GM12878 (cell line): ENCODE measurements at regions not wholly inside any gene's neighbourhood (a gene's known extent, or its start where the extent isn't known, plus 50 kb on each side); places are given as distances from the start of the nearest gene placed in this dataset.

Experiments used
- ATAC-seq: fragments of 200-7000 bp; cut with Tn5 transposase; 3 replicates; pipeline ENCODE4 v1.9.1; 2020; ENCODE audit warnings: mild to moderate bottlenecking, moderate library complexity
- BruUV-seq: library from RNA; stranded (reverse); fragments of 400-500 nt; replicated peaks from 2 replicates; lab custom pipeline; 2021; lab: Mats Ljungman, UMichigan
- CTCF ChIA-PET: fragments of 300-600 bp; sonication (Branson Sonifier 250); formaldehyde crosslinking; extraction: SDS; loops from one replicate; lab custom pipeline; 2021; ENCODE audit warnings: inconsistent platforms; lab: Yijun Ruan, JAX
- POLR2A ChIA-PET: fragments of 350-600 bp; formaldehyde crosslinking; extraction: SDS; loops from one replicate; lab custom pipeline; 2021; ENCODE audit warnings: inconsistent platforms; lab: Charles Lee
- RAD21 ChIA-PET: fragments of 300-600 bp; sonication (Branson Sonifier 250); formaldehyde crosslinking; loops from one replicate; lab custom pipeline; 2023; ENCODE audit warnings: antibody characterized with exemption; ENCODE audit not compliant: unreplicated experiment; lab: Charles Lee
- SMC1A ChIA-PET: fragments of 300-600 bp; sonication (Branson Sonifier 250); formaldehyde crosslinking; loops from one replicate; lab custom pipeline; 2023; ENCODE audit not compliant: unreplicated experiment, uncharacterized antibody; lab: Charles Lee
- DNase-seq: peaks from one replicate; pipeline ENCODE4 v3.0.0-alpha.2; 2011; ENCODE audit warnings: low read depth, low spot score
- FAIRE-seq: peaks from 3 replicates; lab custom pipeline; 2011; peaks lifted over from hg19 to GRCh38; lab: Jason Lieb, UNC
- H2AFZ ChIP-seq: 2 replicates; pipeline ENCODE4 v1.6.0; 2011; ENCODE audit warnings: low read depth, low read length, control low read depth; ENCODE audit not compliant: control insufficient read depth
- H3K27ac ChIP-seq: 2 replicates; pipeline ENCODE4 v1.5.1; 2011; ENCODE audit warnings: control low read depth; ENCODE audit not compliant: control insufficient read depth, insufficient read depth
- H3K27me3 ChIP-seq, 2 experiments: replicated peaks in 1 of 2; 2 replicates each; pipeline versions ENCODE4 v1.6.0 to v1.6.1; 2011; ENCODE audit warnings: low read length in 1 of 2; ENCODE audit not compliant: control insufficient read depth in 2 of 2, insufficient read depth in 2 of 2
- H3K36me3 ChIP-seq, 2 experiments: 2 replicates each; pipeline ENCODE4 v1.5.1; 2011; ENCODE audit warnings: low read length in 1 of 2; ENCODE audit not compliant: control insufficient read depth in 2 of 2, insufficient read depth in 2 of 2
- H3K4me1 ChIP-seq: 2 replicates; pipeline ENCODE4 v1.6.1; 2011; ENCODE audit warnings: mild to moderate bottlenecking, low read length, moderate library complexity, mixed read lengths; ENCODE audit not compliant: control insufficient read depth, insufficient read depth
- H3K4me2 ChIP-seq: 2 replicates; pipeline ENCODE4 v1.6.0; 2011; ENCODE audit warnings: control low read depth; ENCODE audit not compliant: control insufficient read depth, insufficient read depth
- H3K4me3 ChIP-seq: fragments of 200-600 bp; sonication (generic); 2 replicates; pipeline ENCODE4 v1.5.1; 2016
- H3K79me2 ChIP-seq: 2 replicates; pipeline ENCODE4 v1.6.0; 2011; ENCODE audit warnings: low read length; ENCODE audit not compliant: control insufficient read depth, insufficient read depth
- H3K9ac ChIP-seq: 2 replicates; pipeline ENCODE4 v1.8.0; 2011; ENCODE audit warnings: low read length, control low read depth, mixed read lengths; ENCODE audit not compliant: control insufficient read depth, insufficient read depth
- H3K9me3 ChIP-seq: replicated peaks from 3 replicates; pipeline ENCODE4 v1.5.1; 2011; ENCODE audit warnings: mild to moderate bottlenecking, low read length; ENCODE audit not compliant: control insufficient read depth, insufficient read depth
- H4K20me1 ChIP-seq: 2 replicates; pipeline ENCODE4 v1.6.0; 2011; ENCODE audit not compliant: control insufficient read depth, insufficient read depth
- ASH2L ChIP-seq: fragments of 300-600, 200-600 bp; sonication (generic); IDR thresholded peaks from 2 replicates; pipeline ENCODE4 v1.6.1; 2017; ENCODE audit warnings: low read depth, mild to moderate bottlenecking, borderline replicate concordance
- BACH1 ChIP-seq: fragments of 450-650 bp; IDR thresholded peaks from 2 replicates; pipeline ENCODE4 v1.6.1; 2017; ENCODE audit warnings: mild to moderate bottlenecking, borderline replicate concordance
- BCL3 ChIP-seq: IDR thresholded peaks from 2 replicates; pipeline ENCODE4 v1.6.1; 2011; ENCODE audit warnings: borderline replicate concordance, low read depth, mild to moderate bottlenecking, moderate library complexity, low read length; ENCODE audit not compliant: insufficient read depth, poor library complexity, severe bottlenecking
- BCLAF1 ChIP-seq: fragments of 450-650 bp; IDR thresholded peaks from 2 replicates; pipeline ENCODE4 v1.6.1; 2017; ENCODE audit warnings: antibody characterized with exemption, mild to moderate bottlenecking, moderate library complexity
- BRCA1 ChIP-seq: IDR thresholded peaks from 2 replicates; pipeline ENCODE4 v1.6.1; 2011; ENCODE audit warnings: low read depth, low read length, improper control_type of control experiment
- HCFC1 ChIP-seq: fragments of 150-350 bp; IDR thresholded peaks from 2 replicates; pipeline ENCODE4 v1.6.1; 2014; ENCODE audit warnings: low read length
- IKZF1 ChIP-seq: fragments of 450-650 bp; conservative IDR thresholded peaks from 2 replicates; pipeline ENCODE4 v1.6.1; 2017; ENCODE audit warnings: antibody characterized with exemption, mild to moderate bottlenecking
- IRF5 ChIP-seq: fragments of 450-650 bp; IDR thresholded peaks from 2 replicates; pipeline ENCODE4 v1.6.1; 2017; ENCODE audit warnings: borderline replicate concordance
- KDM1A ChIP-seq: fragments of 200-600 bp; sonication (generic); IDR thresholded peaks from 2 replicates; pipeline ENCODE4 v1.6.1; 2016; ENCODE audit warnings: borderline replicate concordance
- MEF2A ChIP-seq: IDR thresholded peaks from 2 replicates; pipeline ENCODE4 v1.6.1; 2011; ENCODE audit warnings: low read depth, mild to moderate bottlenecking, low read length, moderate library complexity; ENCODE audit not compliant: insufficient read depth
- MLLT1 ChIP-seq: fragments of 450-650 bp; IDR thresholded peaks from 2 replicates; pipeline ENCODE4 v1.6.1; 2016; ENCODE audit warnings: mild to moderate bottlenecking
- PBX3 ChIP-seq: IDR thresholded peaks from 2 replicates; pipeline ENCODE4 v1.6.1; 2011; ENCODE audit warnings: mild to moderate bottlenecking, low read depth, low read length, moderate library complexity; ENCODE audit not compliant: insufficient replicate concordance
- SMAD5 ChIP-seq: IDR thresholded peaks from 2 replicates; pipeline ENCODE4 v1.6.1; 2016; ENCODE audit warnings: antibody characterized with exemption, low read depth
- SMARCA5 ChIP-seq: fragments of 450-650 bp; IDR thresholded peaks from 2 replicates; pipeline ENCODE4 v1.6.1; 2017; ENCODE audit warnings: mild to moderate bottlenecking
- SRF ChIP-seq, 2 experiments: IDR thresholded peaks; 2 replicates each; pipeline ENCODE4 v1.6.1; 2011; ENCODE audit warnings: low read depth in 2 of 2, low read length in 2 of 2, mild to moderate bottlenecking in 1 of 2, moderate library complexity in 1 of 2
- TCF7 ChIP-seq: IDR thresholded peaks from 2 replicates; pipeline ENCODE4 v1.6.1; 2014; ENCODE audit warnings: antibody characterized with exemption, borderline replicate concordance
- ZNF207 ChIP-seq: fragments of 450-650 bp; IDR thresholded peaks from 2 replicates; pipeline ENCODE4 v1.6.1; 2014; ENCODE audit warnings: antibody characterized with exemption, mild to moderate bottlenecking, borderline replicate concordance
- ZNF384 ChIP-seq: IDR thresholded peaks from 2 replicates; pipeline ENCODE4 v1.6.1; 2012; ENCODE audit warnings: low read depth, mild to moderate bottlenecking, low read length, improper control_type of control experiment, borderline replicate concordance
- WGBS: methylation state at CpG from one replicate; pipeline ENCODE4 v1.1.6; 2016; ENCODE audit warnings: low lambda C conversion rate; ENCODE audit not compliant: insufficient replicate concordance, insufficient coverage; ENCODE audit errors: missing lambda C conversion rate; 5-methylcytosine and 5-hydroxymethylcytosine counted together
- in situ Hi-C: fragments of 300-500 bp; cut with MboI; formaldehyde crosslinking; loops from 9 replicates; pipeline ENCODE4 v1.14.3; 2018; ENCODE audit warnings: mixed read lengths
- intact Hi-C: fragments of 100-400 bp; cut with micrococcal nuclease; formaldehyde crosslinking; loops from one replicate; pipeline ENCODE4 v1.14.2; 2022; ENCODE audit not compliant: unreplicated experiment

- ChIA-PET RAD21 (no interaction called here), POLR2A (no interaction called here), CTCF (no interaction called here), SMC1A (no interaction called here)
- FAIRE-seq: no peak
- no peak for DNase-seq
- intact Hi-C loops (no loop called here), in situ Hi-C loops (no loop called here)
- Histone ChIP-seq H3K79me2 (no peaks in the 10 kb centered on the region), H3K4me2 (no peak overlapping the region), H3K9ac (no peak overlapping the region), H4K20me1 (no peaks in the 10 kb centered on the region), H2AFZ (no peak overlapping the region), H3K27me3 (no peaks in the 10 kb centered on the region), H3K4me1 (no peaks in the 10 kb centered on the region), H3K36me3 (no peaks in the 10 kb centered on the region), H3K27ac (no peak overlapping the region), H3K4me3 (no peak overlapping the region), H3K9me3 (no peaks in the 10 kb centered on the region)
- ATAC-seq: no peak
- no TSS peak for BruUV-seq
- 5% methylated on average over 4 of the region's 4 CpGs for WGBS
- no peak for TF ChIP-seq HCFC1
- no peak for TF ChIP-seq ZNF384
- no peak for TF ChIP-seq IRF5
- no peak for TF ChIP-seq ASH2L
- no peak for TF ChIP-seq TCF7
- TF ChIP-seq PBX3: no peak
- TF ChIP-seq BCL3: no peak
- no peak for TF ChIP-seq SMARCA5
- TF ChIP-seq BACH1: no peak
- TF ChIP-seq BRCA1: no peak
- no peak for TF ChIP-seq SRF (IDR thresholded peaks at IDR 0.05; ENCODE audit: low read depth in 2 of 2, low read length in 2 of 2)
- TF ChIP-seq ZNF207: no peak
- TF ChIP-seq IKZF1: no peak
- TF ChIP-seq BCLAF1: no peak
- no peak for TF ChIP-seq MEF2A
- TF ChIP-seq SMAD5: no peak
- no peak for TF ChIP-seq MLLT1
- TF ChIP-seq KDM1A: no peak
Measured at GRCh38 chr11:41803895-41804294, 344.4 kb upstream of the LRRC4C start.
